HTR-8/SVneo (cell line): ENCODE measurements at regions not wholly inside any gene's neighbourhood (a gene's known extent, or its start where the extent isn't known, plus 50 kb on each side); places are given as distances from the start of the nearest gene placed in this dataset.
"Not testable (repeated sequence)": the region's sequence is repeated elsewhere in the genome, so short reads cannot be mapped to it uniquely, and the experiment has no call there.

Experiments used
- DNase-seq: peaks from one replicate; pipeline ENCODE4 v3.0.0; 2011; ENCODE audit warnings: low spot score, mixed read lengths; ENCODE audit not compliant: insufficient read length
- FAIRE-seq: peaks from 2 replicates; lab custom pipeline; 2011; peaks lifted over from hg19 to GRCh38; lab: Jason Lieb, UNC

DNA sequence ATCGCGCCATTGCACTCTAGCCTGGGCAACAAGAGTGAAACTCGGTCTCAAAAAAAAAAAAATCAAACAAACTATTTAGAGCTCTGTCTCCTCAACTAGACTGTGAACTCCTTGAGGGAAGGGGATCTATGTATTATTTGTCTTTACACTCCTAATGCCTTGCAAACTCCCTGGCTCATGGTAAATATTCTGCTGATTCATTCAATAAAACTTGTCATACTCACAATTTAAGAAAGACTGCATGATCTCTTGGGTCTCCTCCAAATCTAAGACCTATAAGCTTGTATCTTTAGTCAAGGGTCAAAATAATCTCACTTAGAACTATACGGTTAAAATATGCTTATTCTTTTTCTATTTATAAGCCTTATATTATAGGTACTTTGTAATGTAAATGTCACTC is 90.3 kb upstream of the NR5A2 start:
- FAIRE-seq (no peak), DNase-seq (no peak)

GRCh38 chr1:199937661-199938060 is 89.8 kb upstream of the NR5A2 start:
- no peak for FAIRE-seq
- no peak for DNase-seq

DNA sequence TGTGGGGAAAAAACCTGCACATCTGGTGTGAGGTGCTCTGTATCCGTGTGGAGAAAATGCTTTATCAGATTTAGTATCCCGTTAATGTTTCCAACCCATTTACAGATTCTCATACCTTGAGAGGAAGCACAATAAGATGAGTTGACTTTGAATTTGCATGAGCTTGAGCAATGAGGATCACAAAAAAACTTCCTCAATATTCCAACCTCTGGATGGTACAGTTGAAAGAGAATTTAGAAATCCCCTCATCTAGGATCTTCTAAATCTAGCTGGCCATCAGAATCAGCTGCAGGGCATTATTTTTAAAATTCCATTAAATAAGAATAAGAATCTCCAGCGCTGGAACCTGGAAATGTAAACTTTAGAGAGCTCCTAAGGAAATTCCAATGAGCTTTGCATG is 82.5 kb upstream of the NR5A2 start:
- FAIRE-seq (no peak), DNase-seq (no peak)

DNA sequence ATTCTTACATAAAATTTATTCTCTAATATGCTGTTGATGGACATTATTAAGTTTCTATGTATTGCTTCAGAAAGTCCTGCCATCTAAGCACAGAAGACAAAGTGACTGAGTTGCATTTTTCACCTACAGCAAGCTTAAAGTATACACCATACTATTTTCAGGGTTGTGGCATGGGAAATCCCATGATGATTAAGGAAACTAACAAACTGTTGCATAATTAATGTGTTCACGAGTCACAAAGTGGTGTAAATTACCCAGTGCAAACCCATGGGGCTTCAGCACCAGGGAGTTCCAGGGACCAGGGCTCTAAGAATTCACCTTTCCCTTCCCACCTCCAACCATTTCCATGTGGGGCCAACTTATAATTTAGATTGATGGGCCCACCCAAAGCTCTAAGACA is 81.9 kb upstream of the NR5A2 start:
- FAIRE-seq = no peak
- no peak for DNase-seq

GRCh38 chr1:199946305-199947155 is 81.0 kb upstream of the NR5A2 start:
- no peak for FAIRE-seq
- no peak for DNase-seq

GRCh38 chr1:199948587-199949280 is 78.8 kb upstream of the NR5A2 start:
- no peak for FAIRE-seq

GRCh38 chr1:199951005-199951404 is 76.5 kb upstream of the NR5A2 start:
- not testable (repeated sequence) for DNase-seq, FAIRE-seq

More at GRCh38 chr1:199948587-199949280, 78.8 kb upstream of the NR5A2 start:
- peak; percentile 61 for DNase-seq

- DNase-seq (no peak), FAIRE-seq (no peak)
Measured at GRCh38 chr1:199953651-199954050, 73.9 kb upstream of the NR5A2 start.

DNA sequence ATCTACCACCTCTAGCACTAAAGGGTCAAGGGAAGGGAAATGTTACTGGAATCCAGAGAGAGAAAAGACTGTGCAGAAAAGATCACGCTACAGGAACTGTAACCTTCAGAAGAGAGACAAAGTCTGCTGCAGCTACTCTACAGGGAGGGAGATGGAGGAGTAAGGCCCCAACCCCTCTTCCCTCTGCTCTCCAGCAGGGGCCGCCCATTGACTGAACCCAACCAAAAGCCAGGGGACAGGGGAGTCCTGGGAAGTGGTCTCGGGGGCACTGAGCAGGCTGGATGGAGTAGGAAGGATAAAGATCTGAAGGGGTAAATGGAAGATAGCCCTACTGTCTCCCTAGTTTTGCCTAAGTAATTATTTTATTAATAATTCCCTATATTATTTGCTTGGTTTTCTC is 72.8 kb upstream of the NR5A2 start:
- no peak for FAIRE-seq
- no peak for DNase-seq

GRCh38 chr1:199955235-199955634 is 72.3 kb upstream of the NR5A2 start:
- FAIRE-seq (no peak), DNase-seq (no peak)

GRCh38 chr1:199956005-199956404 is 71.5 kb upstream of the NR5A2 start:
- FAIRE-seq (no peak), DNase-seq (no peak)

GRCh38 chr1:199959033-199959774 is 68.3 kb upstream of the NR5A2 start:
- no peak for DNase-seq
- no peak for FAIRE-seq

GRCh38 chr1:199959775-199960110 is 67.8 kb upstream of the NR5A2 start:
- FAIRE-seq = no peak
- DNase-seq = no peak

- no peak for FAIRE-seq
- no peak for DNase-seq
Measured at GRCh38 chr1:199970125-199970524, 57.4 kb upstream of the NR5A2 start.

DNA sequence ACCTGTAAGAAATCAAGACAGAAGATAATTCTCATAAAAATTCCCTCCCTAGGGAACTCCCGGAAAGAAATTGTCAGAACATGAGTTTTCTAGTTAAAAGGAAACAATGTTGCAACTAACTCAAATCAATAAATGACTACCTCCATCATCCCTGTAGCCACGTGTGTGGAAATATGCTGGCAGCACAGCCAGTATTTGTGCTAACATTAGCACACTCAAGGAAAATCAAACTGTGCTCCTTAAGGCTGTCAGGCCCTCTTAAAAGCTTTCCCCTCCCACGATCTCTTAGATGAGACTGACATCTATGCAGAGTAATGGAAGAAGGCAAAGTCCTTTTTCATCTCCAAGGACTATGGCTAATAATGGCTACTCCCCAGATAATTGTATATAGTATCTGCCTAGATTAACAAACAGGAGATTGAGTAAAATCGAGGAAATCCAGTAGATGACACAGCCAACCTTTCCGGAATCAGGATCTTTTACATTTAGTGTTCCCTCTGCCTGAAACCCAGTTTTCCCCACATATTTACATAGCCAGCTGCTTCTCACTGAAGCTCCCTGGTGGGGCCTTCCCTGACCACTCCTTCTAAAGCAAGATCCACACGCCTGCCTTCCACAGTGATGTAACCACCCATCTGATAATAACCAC is 50.9 kb upstream of the NR5A2 start:
- FAIRE-seq (no peak), DNase-seq (no peak)
